ENCODE measurements at regions not wholly inside any gene's neighbourhood (a gene's known extent, or its start where the extent isn't known, plus 50 kb on each side); places are given as distances from the start of the nearest gene placed in this dataset.

DNA sequence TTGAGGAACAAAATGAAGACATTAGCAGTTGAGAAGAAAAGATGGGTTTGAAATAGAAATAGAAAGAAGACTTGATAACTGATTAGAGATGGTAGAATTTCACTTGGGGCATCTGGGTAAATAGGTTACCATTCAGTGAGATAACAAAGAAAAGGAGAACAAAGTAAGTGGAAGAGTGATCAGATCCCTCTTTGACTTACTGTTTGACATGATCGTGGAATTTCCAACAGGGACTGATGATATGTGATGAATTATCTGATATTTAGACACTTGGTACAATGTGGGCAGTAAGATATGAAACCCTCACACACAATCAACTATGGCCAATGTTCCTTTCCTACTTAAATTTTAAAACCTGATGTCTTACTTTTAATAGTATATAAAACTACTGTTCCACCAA is 70.1 kb upstream of the STARD4 start:
- H3K36me3 ChIP-seq (ENCODE audit: insufficient read depth, insufficient read length, low read length): no peaks in the 10 kb centered on the region
- H3K9me3 ChIP-seq (ENCODE audit: insufficient read depth, low read length): no peaks in the 10 kb centered on the region
- TF ChIP-seq YY1 (IDR thresholded peaks at IDR 0.05; ENCODE audit: insufficient read depth, insufficient read length) (no peak), ZNF274 (IDR thresholded peaks at IDR 0.05; ENCODE audit: low read depth, low read length) (no peak), SUZ12 (IDR thresholded peaks at IDR 0.05; ENCODE audit: extremely low read depth, insufficient read depth, insufficient read length) (no peak)
- DNase-seq (ENCODE audit: low read depth, low spot score): no peak
- H3K4me1 ChIP-seq (ENCODE audit: insufficient read depth, insufficient read length): no peaks in the 10 kb centered on the region
- no peak overlapping the region for H3K4me3 ChIP-seq (ENCODE audit: insufficient read length, low read depth)
- H3K9ac ChIP-seq (ENCODE audit: insufficient read length, low read depth): no peak overlapping the region
- H3K27me3 ChIP-seq (ENCODE audit: insufficient read depth, insufficient read length): no peaks in the 10 kb centered on the region

DNA sequence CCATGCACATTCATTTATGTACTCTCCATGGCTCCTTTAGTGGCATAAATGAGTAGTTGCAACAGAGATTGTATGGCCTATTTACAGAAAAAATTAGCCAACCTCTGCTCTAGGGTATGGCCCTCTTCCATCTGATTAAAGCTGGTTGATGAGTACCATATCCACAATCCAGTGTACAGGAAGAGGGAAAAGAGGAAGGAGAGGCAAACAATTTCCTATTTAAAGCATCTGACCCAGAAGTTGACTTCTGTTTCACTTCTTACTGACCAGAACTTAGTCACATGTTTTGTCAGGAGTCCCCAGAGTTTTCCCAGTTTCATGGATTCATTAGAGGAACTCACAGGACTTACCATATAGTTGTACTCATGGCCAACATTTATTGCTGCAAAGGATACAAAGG is 68.6 kb upstream of the STARD4 start:
- H3K4me1 ChIP-seq (ENCODE audit: insufficient read depth, insufficient read length): no peaks in the 10 kb centered on the region
- H3K9ac ChIP-seq (ENCODE audit: insufficient read length, low read depth): no peak overlapping the region
- no peak overlapping the region for H3K4me3 ChIP-seq (ENCODE audit: insufficient read length, low read depth)
- TF ChIP-seq SUZ12 (IDR thresholded peaks at IDR 0.05; ENCODE audit: extremely low read depth, insufficient read depth, insufficient read length) (no peak), YY1 (IDR thresholded peaks at IDR 0.05; ENCODE audit: insufficient read depth, insufficient read length) (no peak), ZNF274 (IDR thresholded peaks at IDR 0.05; ENCODE audit: low read depth, low read length) (no peak)
- H3K27me3 ChIP-seq (ENCODE audit: insufficient read depth, insufficient read length): no peaks in the 10 kb centered on the region
- DNase-seq (ENCODE audit: low read depth, low spot score): no peak
- H3K36me3 ChIP-seq (ENCODE audit: insufficient read depth, insufficient read length, low read length): no peaks in the 10 kb centered on the region
- H3K9me3 ChIP-seq (ENCODE audit: insufficient read depth, low read length): no peaks in the 10 kb centered on the region

DNA sequence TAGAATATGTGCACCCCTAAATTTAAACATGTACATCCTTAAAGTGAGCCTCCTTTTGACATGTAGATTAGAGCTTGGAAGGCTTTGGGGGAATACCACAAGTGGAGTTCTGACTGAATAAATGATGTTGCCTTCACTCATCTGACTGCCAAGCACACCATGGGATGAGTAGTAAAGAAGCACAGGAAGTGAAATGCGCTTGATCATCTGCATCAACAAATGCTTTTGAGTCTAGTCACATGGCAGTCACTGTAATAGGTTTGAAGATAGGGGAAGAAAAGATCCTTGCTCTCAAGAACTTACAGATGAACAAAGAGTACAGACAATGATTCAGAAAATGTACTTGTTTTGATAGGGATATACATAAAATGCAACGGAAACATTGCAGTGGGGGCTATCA is 62.0 kb upstream of the STARD4 start:
- Histone ChIP-seq H3K9ac (ENCODE audit: insufficient read length, low read depth) (no peak overlapping the region), H3K27me3 (ENCODE audit: insufficient read depth, insufficient read length) (no peaks in the 10 kb centered on the region), H3K4me3 (ENCODE audit: insufficient read length, low read depth) (no peak overlapping the region), H3K36me3 (ENCODE audit: insufficient read depth, insufficient read length, low read length) (no peaks in the 10 kb centered on the region), H3K4me1 (ENCODE audit: insufficient read depth, insufficient read length) (no peaks in the 10 kb centered on the region), H3K9me3 (ENCODE audit: insufficient read depth, low read length) (no peaks in the 10 kb centered on the region)
- TF ChIP-seq ZNF274 (IDR thresholded peaks at IDR 0.05; ENCODE audit: low read depth, low read length): no peak
- TF ChIP-seq SUZ12 (IDR thresholded peaks at IDR 0.05; ENCODE audit: extremely low read depth, insufficient read depth, insufficient read length): no peak
- TF ChIP-seq YY1 (IDR thresholded peaks at IDR 0.05; ENCODE audit: insufficient read depth, insufficient read length): no peak
- DNase-seq (ENCODE audit: low read depth, low spot score): no peak

DNA sequence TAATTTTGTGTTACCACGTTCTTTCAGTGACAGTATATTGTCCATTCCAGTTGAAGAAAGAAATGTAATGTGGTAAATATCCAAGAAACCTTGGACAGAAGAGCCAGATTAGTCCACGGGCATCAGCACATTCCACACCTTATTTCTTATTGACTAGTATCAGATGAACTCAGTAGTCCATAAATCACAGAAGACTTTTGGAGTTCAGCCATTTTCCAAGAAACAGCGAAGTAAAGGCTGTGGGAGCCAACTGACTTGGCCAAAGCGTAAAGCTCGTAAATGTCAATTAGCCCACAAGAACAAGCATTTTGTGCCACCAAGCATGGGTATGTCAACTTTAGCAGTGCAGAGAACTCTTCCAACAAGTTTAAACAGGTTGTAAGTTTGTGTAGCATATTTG is 60.2 kb upstream of the STARD4 start:
- Histone ChIP-seq H3K4me3 (ENCODE audit: insufficient read length, low read depth) (no peak overlapping the region), H3K9ac (ENCODE audit: insufficient read length, low read depth) (no peak overlapping the region), H3K27me3 (ENCODE audit: insufficient read depth, insufficient read length) (no peaks in the 10 kb centered on the region), H3K9me3 (ENCODE audit: insufficient read depth, low read length) (no peaks in the 10 kb centered on the region), H3K4me1 (ENCODE audit: insufficient read depth, insufficient read length) (no peaks in the 10 kb centered on the region), H3K36me3 (ENCODE audit: insufficient read depth, insufficient read length, low read length) (no peaks in the 10 kb centered on the region)
- TF ChIP-seq YY1 (IDR thresholded peaks at IDR 0.05; ENCODE audit: insufficient read depth, insufficient read length): no peak
- no peak for TF ChIP-seq SUZ12 (IDR thresholded peaks at IDR 0.05; ENCODE audit: extremely low read depth, insufficient read depth, insufficient read length)
- no peak for TF ChIP-seq ZNF274 (IDR thresholded peaks at IDR 0.05; ENCODE audit: low read depth, low read length)
- no peak for DNase-seq (ENCODE audit: low read depth, low spot score)

DNA sequence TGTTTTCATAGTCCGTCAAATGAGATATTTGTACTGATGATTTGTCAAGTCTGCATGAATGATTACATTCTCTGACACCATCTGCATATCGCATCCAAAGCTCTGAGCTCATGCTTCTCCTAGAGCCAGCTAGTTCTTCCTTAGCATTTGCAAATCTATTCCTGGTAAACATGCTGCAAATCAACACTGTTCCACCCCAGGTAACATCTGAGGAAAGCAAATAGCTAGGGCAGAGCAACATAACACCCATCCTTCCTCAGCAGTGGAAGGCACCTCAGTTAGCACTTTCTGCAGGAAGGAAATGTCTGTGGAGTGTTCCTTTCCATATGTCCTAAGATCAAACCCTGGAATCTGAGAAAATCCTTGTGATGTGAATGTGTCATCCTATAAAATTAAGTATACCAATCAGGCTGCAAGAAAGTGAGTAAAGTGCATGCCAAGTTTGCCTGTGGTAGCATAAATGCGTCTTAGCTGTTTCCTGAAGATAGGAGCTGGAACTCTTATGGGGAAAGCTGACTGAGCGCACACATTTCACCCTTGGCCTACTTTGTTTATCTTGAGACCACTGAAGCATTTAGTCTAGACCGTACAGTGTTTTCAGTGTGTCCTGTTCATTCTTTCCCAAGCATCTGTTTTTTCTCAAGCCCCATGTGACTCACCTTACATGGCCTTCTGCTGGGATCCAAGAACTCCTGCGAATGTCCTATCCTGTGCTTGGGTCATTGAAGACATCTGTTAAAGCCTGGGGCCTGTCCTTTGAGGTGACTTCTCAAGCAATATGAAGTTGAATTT is 50.9 kb upstream of the STARD4 start:
- DNase-seq (ENCODE audit: low read depth, low spot score): no peak
- H3K9ac ChIP-seq (ENCODE audit: insufficient read length, low read depth): no peak overlapping the region
- H3K9me3 ChIP-seq (ENCODE audit: insufficient read depth, low read length): no peaks in the 10 kb centered on the region
- no peaks in the 10 kb centered on the region for H3K36me3 ChIP-seq (ENCODE audit: insufficient read depth, insufficient read length, low read length)
- no peak overlapping the region for H3K4me3 ChIP-seq (ENCODE audit: insufficient read length, low read depth)
- no peaks in the 10 kb centered on the region for H3K4me1 ChIP-seq (ENCODE audit: insufficient read depth, insufficient read length)
- no peaks in the 10 kb centered on the region for H3K27me3 ChIP-seq (ENCODE audit: insufficient read depth, insufficient read length)
- TF ChIP-seq ZNF274 (IDR thresholded peaks at IDR 0.05; ENCODE audit: low read depth, low read length) (no peak), SUZ12 (IDR thresholded peaks at IDR 0.05; ENCODE audit: extremely low read depth, insufficient read depth, insufficient read length) (no peak), YY1 (IDR thresholded peaks at IDR 0.05; ENCODE audit: insufficient read depth, insufficient read length) (no peak)

DNA sequence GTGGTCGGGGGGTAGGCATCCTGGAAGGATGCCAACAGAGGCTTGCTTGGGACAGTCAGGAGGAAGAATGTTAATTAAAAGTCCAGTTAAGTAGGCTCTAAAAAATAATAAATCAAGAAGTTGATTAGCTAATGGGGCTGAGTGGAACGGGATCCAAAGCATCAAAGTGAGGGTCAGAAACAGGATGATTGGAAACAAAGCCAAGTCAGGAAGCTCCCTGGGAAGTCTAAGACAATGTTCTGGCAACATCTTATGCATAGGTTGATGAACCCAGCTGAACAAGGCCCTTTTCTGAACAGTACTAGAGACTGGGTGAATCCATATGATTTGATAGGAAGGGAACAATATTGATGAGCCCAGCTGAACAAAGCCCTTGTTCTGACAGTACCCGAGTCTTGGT is 50.2 kb upstream of the STARD4 start:
- no peaks in the 10 kb centered on the region for H3K9me3 ChIP-seq (ENCODE audit: insufficient read depth, low read length)
- no peaks in the 10 kb centered on the region for H3K4me1 ChIP-seq (ENCODE audit: insufficient read depth, insufficient read length)
- H3K9ac ChIP-seq (ENCODE audit: insufficient read length, low read depth): no peak overlapping the region
- H3K27me3 ChIP-seq (ENCODE audit: insufficient read depth, insufficient read length): no peaks in the 10 kb centered on the region
- TF ChIP-seq SUZ12 (IDR thresholded peaks at IDR 0.05; ENCODE audit: extremely low read depth, insufficient read depth, insufficient read length): no peak
- no peak for TF ChIP-seq ZNF274 (IDR thresholded peaks at IDR 0.05; ENCODE audit: low read depth, low read length)
- TF ChIP-seq YY1 (IDR thresholded peaks at IDR 0.05; ENCODE audit: insufficient read depth, insufficient read length): no peak
- no peaks in the 10 kb centered on the region for H3K36me3 ChIP-seq (ENCODE audit: insufficient read depth, insufficient read length, low read length)
- no peak overlapping the region for H3K4me3 ChIP-seq (ENCODE audit: insufficient read length, low read depth)
- DNase-seq (ENCODE audit: low read depth, low spot score): no peak

Measured in NT2/D1 (cell line).